OCI-M1 (cell line): ENCODE measurements at regions not wholly inside any gene's neighbourhood (a gene's known extent, or its start where the extent isn't known, plus 50 kb on each side); places are given as distances from the start of the nearest gene placed in this dataset.
A peak's percentile ranks its signal among the peaks of the same experiment; 100 is the strongest.

ENCODE experiments used
- DNase-seq: peaks from one replicate; lab custom pipeline; 2025; lab: John Stamatoyannopoulos, UW

DNA sequence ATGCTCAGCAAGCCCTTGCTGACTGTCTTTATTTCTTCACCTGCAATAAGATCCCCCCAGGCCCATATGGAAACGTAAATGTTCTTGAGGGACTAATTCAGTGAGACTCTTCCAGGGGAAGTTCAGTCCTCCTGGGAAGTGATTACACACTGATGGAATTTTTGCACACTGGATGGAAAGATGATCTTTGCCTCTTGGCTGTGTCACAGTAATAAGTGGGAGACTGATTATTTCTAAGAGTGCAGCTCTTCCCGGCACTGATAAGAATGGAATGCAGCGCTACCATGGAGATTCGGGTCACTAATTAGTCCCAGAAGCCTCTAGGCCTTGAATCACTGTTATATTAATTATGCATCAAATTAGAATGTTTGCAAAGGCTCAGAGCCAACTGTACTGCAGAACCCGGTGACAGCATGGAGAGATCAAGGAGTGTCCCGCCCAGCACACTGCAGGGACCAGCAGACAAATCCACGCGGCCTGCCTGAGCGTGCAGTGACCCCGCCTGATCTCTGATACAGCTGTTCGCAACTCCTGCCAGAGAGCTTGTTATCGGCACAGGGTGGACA, 178.3 kb downstream of the SNX19 start:
- no peak for DNase-seq

DNA sequence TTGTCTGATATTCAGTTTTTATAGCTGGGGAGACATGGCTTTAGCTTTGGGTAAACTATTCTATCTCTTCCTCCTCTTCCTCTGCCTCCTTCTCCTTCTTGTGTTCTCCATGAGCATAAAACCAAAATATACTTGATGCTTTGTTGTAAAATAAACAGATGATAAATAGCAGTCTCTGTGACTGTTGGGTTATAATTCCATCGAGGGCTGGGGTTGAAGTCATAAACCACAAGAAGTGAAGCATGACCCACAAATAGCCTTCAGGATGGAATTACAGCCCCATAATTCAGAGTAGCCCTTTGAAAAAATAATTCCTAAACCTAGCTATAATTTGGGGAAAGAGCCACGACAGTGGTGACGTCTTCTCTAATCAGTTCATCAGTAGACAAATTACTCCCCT, 177.7 kb downstream of the SNX19 start:
- DNase-seq, result no peak

DNA sequence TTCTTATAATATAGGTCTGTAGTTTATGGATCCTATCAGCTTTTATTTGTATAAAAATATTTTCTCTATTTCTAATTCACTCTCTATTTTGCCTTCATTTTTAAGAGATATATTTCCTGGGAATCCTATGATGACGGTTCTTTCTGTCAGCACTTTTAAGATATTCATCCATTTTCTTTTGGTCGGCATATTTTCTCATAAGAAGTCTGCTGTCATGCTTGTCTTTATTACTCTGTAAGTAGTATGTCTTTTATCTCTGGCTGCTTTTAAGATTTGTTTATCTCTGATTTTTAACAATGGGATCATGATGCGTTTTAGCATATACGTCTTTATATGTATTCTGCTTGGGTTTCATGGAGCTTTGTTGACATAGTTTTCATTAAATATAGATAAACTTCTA, 175.5 kb downstream of the SNX19 start:
- DNase-seq, result peak; percentile 18

DNA sequence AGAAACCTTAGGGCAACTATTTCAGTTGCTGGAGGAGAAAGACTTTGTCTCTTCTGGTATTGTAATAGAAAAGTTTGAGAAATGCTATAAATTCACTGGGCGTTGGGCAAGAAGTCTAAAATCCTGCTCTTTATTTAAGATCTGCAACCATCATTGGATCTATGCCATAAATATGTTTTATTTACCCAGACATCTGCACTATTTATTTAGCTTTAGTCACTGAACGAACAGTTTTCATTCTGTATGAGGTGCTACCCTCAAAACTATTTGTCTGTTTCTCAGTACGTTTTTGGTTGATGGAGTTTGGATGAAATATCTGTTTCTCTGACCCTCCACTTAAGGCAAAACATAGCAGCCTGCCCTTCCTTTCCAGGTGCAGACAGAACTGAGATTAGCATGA, 171.5 kb downstream of the SNX19 start:
- DNase-seq, result no peak

DNA sequence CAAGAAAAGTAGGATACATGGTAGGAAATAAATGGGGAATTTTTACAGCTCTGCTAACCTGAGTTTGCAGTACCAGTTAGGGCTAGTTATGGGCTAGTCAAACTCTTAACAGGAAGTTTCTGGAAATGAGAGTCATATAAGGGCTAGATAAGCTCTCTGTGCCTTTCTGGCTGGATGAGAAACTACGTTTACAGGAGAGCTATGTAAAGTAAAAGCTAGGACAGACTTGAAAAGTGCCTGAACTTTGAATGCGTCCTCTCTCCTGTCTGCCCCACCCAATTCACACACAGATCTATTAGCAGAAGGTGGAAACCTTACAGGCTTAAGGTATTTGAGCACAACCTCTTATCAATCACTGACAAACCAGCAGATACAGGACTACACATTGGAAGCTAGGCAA, 167.1 kb downstream of the SNX19 start:
- no peak for DNase-seq

- DNase-seq, result no peak
Measured at GRCh38 chr11:130760515-130761125, 155.7 kb downstream of the SNX19 start.

DNA sequence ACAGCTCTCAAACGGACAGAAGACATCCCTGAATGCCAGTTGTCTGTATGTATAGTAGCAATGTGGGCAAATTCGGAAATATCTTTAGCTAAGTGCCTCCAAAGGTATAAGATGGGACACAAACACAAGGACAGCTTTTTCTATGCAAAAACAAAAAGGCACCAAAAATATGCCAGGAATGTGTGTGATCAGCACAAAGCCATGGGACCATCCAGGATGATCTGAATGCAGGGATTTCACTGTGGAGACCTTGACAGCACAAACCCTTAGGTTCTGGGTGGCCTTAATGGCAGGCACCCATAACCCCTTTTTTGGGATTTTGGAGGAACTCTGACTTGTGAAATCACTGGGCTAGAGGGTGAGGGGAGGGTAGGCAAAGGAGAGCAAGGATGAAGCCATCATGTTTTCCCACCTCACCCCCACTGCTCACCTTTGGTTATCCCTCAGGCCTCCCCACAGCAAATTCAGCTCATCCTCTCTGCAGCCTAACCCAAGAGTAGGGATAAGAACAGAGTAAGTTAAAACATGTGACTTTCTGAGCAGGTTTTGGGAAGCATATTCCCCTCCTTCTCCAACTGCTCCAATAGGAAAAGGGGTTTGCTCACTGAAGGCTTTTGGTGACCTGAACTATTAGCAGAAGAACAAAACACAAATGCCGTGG, 154.6 kb downstream of the SNX19 start:
- no peak for DNase-seq

DNA sequence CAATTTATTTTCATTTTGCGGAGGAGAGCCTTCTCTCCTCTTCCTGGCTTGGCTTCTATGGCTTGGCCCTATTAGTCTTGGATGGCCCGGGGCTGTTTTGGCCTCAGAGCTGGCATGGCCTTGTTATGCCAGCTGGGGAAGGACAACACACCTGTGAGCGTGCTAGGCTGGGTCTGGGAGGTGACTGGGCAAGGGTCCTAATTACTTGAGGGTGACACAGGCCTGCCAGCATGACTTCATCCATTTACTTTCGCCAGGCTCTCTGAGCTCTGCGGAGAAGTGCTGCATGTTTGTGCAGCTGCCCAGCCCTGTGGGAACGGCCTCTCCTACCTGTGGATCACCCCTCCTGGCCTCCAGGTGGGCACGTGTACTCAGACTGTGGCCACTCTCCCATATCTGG, 153.6 kb downstream of the SNX19 start:
- DNase-seq, result no peak

GRCh38 chr11:130763087-130763980, 152.9 kb downstream of the SNX19 start:
- no peak for DNase-seq

- no peak for DNase-seq
Measured at GRCh38 chr11:130765406-130765805, 150.9 kb downstream of the SNX19 start.

DNA sequence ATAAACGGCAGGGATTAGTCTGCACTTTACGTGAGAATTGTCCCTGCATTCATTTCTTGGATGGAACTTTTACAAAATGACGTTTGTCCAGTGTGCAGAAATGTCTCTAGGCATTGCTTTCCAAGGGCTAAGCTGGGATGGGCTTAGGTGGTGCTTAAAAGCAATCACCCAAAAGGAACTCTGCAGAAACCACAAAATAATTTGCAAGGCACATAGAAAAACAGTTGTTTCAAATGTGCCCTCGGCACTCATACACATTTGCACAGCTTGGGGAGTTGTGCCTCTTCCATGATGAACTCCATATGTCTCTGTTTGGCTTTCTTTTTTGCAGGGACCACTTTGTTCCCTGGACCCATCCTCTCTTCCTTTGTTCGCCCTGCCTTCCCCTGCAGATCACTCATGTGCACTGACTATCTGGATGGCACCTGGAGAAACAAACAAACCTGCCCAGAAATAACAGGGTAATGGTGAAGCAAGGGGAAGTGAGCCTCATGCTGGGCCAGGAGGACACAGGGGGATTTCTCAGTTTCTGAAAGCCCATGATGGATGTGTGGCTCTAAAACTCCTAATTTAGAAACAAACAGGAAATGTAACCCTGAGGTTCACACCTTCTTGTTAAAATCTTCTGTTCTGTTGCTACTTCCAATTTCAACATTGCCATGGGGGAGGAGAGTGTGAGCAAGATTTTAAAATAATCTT, 150.2 kb downstream of the SNX19 start:
- DNase-seq, result no peak

DNA sequence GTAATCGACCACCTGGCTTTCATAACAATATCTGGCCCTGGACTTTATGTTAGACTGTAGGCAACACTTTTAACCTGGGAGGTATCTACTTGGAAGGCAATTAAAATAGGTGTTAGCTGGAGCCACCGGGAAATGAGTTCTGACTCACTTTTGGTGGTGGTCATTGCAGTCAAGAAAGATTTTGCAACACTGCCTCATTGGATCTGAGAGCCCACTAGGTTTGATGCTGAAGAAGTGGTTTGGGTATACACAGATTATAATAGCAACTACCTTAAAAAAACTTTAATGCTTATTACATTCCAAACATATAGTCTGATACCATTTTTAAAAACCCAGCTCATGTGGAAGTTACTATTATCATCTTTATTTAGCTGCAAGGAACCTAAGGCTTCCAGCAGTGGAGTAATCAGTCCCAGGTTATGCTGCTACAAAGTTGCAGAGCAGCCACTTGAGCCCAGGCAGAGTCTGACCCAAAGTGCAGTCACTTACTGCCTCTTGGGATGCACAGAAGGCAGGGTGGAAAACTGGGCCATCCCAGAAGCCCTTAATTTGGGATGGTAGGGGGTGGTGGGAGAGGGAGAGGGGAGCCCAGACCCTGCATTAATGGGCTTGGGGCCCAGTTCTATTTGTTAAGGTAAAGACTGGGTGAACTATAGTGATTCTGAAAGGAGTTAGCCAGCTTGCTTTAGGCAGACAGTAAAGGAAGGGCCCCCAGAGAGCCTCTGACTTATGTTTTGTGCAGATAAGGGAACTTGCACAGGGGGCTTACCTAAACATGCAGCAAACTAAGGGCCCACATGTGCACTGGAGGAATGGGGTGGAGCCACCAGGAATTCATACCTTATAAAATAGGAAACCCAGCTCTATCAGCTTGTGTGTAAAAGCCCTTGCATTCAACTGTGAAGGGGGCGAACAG, 149.4 kb downstream of the SNX19 start:
- DNase-seq, result no peak

DNA sequence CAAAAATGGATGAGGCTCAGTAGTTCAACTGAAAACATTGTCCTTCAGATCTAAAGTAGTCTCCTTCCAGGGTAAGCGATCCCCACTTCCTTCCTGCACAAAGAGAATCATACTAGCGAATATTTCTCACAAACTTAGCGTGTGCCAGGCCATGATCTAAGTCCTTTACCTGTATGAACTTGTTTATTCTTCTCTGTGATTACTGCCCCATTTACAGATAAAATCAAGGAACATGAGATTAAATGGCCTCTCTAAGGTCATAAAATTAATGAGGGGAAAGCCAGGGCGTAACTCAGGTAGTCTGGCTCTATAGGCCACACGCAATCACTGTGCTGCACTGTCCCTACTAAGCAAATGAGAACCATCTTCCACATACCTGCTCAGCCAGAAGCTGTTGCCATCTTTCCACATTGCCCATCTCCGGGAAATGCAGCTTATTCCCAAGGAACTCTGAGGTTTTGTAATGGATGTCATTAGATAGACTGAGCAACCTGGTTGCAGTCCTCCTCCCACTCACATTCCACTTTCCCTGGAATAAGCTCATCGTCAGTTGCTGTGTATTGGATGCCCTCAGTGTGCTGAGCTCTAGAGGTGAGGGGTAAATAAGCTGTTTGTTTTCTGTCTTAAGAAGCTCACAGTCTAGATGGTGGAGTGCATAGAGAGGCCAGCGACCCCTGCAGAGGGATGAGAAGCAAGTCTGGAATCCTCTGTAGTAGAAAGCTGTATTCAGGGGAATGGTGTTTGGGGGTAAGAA, 146.3 kb downstream of the SNX19 start:
- no peak for DNase-seq

- DNase-seq, result no peak
Measured at GRCh38 chr11:130771708-130772107, 144.6 kb downstream of the SNX19 start.

GRCh38 chr11:130772266-130773227, 143.7 kb downstream of the SNX19 start:
- DNase-seq, result no peak

GRCh38 chr11:130773244-130773820, 142.9 kb downstream of the SNX19 start:
- no peak for DNase-seq

DNA sequence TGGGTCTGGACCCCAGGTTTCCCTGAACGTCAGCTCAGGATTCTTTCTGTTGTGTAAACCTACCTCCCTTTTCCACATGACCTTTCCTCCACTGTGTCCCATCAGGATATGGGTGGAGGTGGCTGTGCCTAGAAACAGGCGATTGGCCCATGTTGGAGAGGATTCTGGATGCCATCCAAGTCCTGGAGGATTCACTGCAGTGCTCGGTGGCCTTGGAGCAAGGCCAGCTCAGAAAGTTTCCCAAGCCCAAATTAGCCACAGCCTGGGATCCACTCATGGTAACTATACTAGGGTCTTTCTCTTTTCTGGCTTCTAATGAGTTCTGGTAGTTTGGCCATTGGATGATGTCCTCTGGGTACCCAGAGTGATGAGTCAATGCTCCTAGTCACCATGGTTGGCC, 141.6 kb downstream of the SNX19 start:
- no peak for DNase-seq

GRCh38 chr11:130775306-130776060, 140.8 kb downstream of the SNX19 start:
- no peak for DNase-seq
